Endothelial cell of umbilical vein (primary cell): ENCODE measurements at regions not wholly inside any gene's neighbourhood (a gene's known extent, or its start where the extent isn't known, plus 50 kb on each side); places are given as distances from the start of the nearest gene placed in this dataset.

Source experiments
- BruUV-seq: library from RNA; stranded (reverse); fragments of 400-500 nt; replicated peaks from 2 replicates; lab custom pipeline; 2021; lab: Mats Ljungman, UMichigan
- CTCF ChIA-PET: fragments of 300-600, 350-600 bp; sonication (Branson Sonifier 250); formaldehyde crosslinking; loops from one replicate; lab custom pipeline; 2021; ENCODE audit warnings: antibody characterized with exemption, inconsistent platforms; lab: Charles Lee
- POLR2A ChIA-PET: fragments of 300-600, 350-600 bp; sonication (Branson Sonifier 250); formaldehyde crosslinking; loops from one replicate; lab custom pipeline; 2021; ENCODE audit warnings: antibody characterized with exemption, inconsistent platforms; lab: Charles Lee
- DNase-seq: peaks from one replicate; pipeline ENCODE4 v3.0.0-alpha.2; 2011; ENCODE audit warnings: low read depth, low spot score
- FAIRE-seq: peaks from 2 replicates; lab custom pipeline; 2011; peaks lifted over from hg19 to GRCh38; lab: Jason Lieb, UNC
- H2AFZ ChIP-seq: 2 replicates; pipeline ENCODE4 v1.6.0; 2012; ENCODE audit warnings: low read depth, low read length, control low read depth, inconsistent platforms
- H3K27ac ChIP-seq: 2 replicates; pipeline ENCODE4 v1.5.1; 2011; ENCODE audit warnings: low read depth, mild to moderate bottlenecking, control low read depth, low read length, moderate library complexity; ENCODE audit not compliant: insufficient read depth
- H3K27me3 ChIP-seq, 2 experiments: 2 replicates each; pipeline versions ENCODE4 v1.6.0 to v1.6.1; 2011; ENCODE audit warnings: low read length in 2 of 2, mixed read lengths in 1 of 2; ENCODE audit not compliant: control insufficient read depth in 2 of 2, insufficient read depth in 2 of 2
- H3K36me3 ChIP-seq, 2 experiments: 2 replicates in 1 of 2; 3 replicates in 1 of 2; pipeline ENCODE4 v1.5.1; 2011; ENCODE audit warnings: low read length in 2 of 2, mild to moderate bottlenecking in 1 of 2, moderate library complexity in 1 of 2; ENCODE audit not compliant: control insufficient read depth in 2 of 2, insufficient read depth in 2 of 2; ENCODE audit errors: extremely low read depth in 1 of 2
- H3K4me1 ChIP-seq: 3 replicates; pipeline ENCODE4 v1.5.1; 2011; ENCODE audit warnings: mild to moderate bottlenecking, low read length; ENCODE audit not compliant: control insufficient read depth, insufficient read depth; ENCODE audit errors: extremely low read depth
- H3K4me2 ChIP-seq: 2 replicates; pipeline ENCODE4 v1.6.1; 2011; ENCODE audit warnings: low read length, control low read depth, mixed read lengths; ENCODE audit not compliant: insufficient read depth
- H3K4me3 ChIP-seq, 3 experiments: fragments of 200-600 bp in 1 of 3; sonication (generic), shearing (Covaris generic) in 1 of 3; replicated peaks in 1 of 3; 2 replicates each; pipeline ENCODE4 v1.5.1; 2011 to 2016; ENCODE audit warnings: control low read depth in 3 of 3, low read length in 3 of 3, mild to moderate bottlenecking in 2 of 3, inconsistent platforms in 1 of 3, low read depth in 1 of 3, moderate library complexity in 1 of 3; ENCODE audit not compliant: insufficient read depth in 1 of 3
- H3K79me2 ChIP-seq: 2 replicates; pipeline ENCODE4 v1.6.0; 2012; ENCODE audit warnings: low read length, inconsistent platforms; ENCODE audit not compliant: control insufficient read depth, insufficient read depth
- H3K9ac ChIP-seq: replicated peaks from 2 replicates; pipeline ENCODE3; 2011; ENCODE audit warnings: low read length, control low read depth; ENCODE audit not compliant: insufficient read depth; ENCODE audit errors: extremely low read depth
- H3K9me1 ChIP-seq: replicated peaks from 3 replicates; pipeline ENCODE4 v1.6.0; 2011; ENCODE audit warnings: mild to moderate bottlenecking, low read length; ENCODE audit not compliant: control insufficient read depth, insufficient read depth; ENCODE audit errors: extremely low read depth
- H3K9me3 ChIP-seq: replicated peaks from 2 replicates; pipeline ENCODE4 v1.5.1; 2012; ENCODE audit warnings: low read length, inconsistent platforms; ENCODE audit not compliant: control insufficient read depth, insufficient read depth
- H4K20me1 ChIP-seq: replicated peaks from 2 replicates; pipeline ENCODE3; 2011; ENCODE audit warnings: mild to moderate bottlenecking, low read length; ENCODE audit not compliant: control insufficient read depth, insufficient read depth; ENCODE audit errors: extremely low read depth
- CTCF ChIP-seq, 2 donors: IDR thresholded peaks; 1 replicate in 1 of 2; 2 replicates in 1 of 2; pipeline ENCODE4 v1.5.1; 2011; ENCODE audit warnings: low read length in 2 of 2, mild to moderate bottlenecking in 2 of 2, moderate library complexity in 2 of 2, control low read depth in 1 of 2, inconsistent platforms in 1 of 2, low read depth in 1 of 2; ENCODE audit not compliant: insufficient read depth in 1 of 2; ENCODE audit errors: extremely low read depth in 1 of 2
- EZH2 ChIP-seq: IDR thresholded peaks from 2 replicates; pipeline ENCODE4 v1.6.1; 2012; ENCODE audit warnings: borderline replicate concordance, low read depth, mild to moderate bottlenecking, moderate library complexity, low read length, inconsistent platforms; ENCODE audit not compliant: severe bottlenecking
- FOS ChIP-seq: IDR thresholded peaks from 2 replicates; pipeline ENCODE4 v1.6.1; 2011; ENCODE audit warnings: mild to moderate bottlenecking, low read length, moderate library complexity, borderline replicate concordance; ENCODE audit not compliant: insufficient read depth
- GATA2 ChIP-seq: IDR thresholded peaks from 2 replicates; pipeline ENCODE4 v1.7.0; 2011; ENCODE audit warnings: low read depth, mild to moderate bottlenecking, moderate library complexity, mixed read lengths, low read length; ENCODE audit not compliant: insufficient read length, insufficient read depth
- JUN ChIP-seq: IDR thresholded peaks from 2 replicates; pipeline ENCODE4 v1.6.1; 2011; ENCODE audit warnings: borderline replicate concordance, low read depth; ENCODE audit not compliant: insufficient read length, insufficient read depth
- MYC ChIP-seq: IDR thresholded peaks from one replicate; pipeline ENCODE4 v1.6.1; 2011; ENCODE audit warnings: mild to moderate bottlenecking, low read depth, low read length
- POLR2A ChIP-seq: IDR thresholded peaks from 2 replicates; pipeline ENCODE4 v1.6.1; 2012; ENCODE audit warnings: low read depth, mild to moderate bottlenecking, control low read depth, low read length
- POLR2AphosphoS5 ChIP-seq: IDR thresholded peaks from 2 replicates; pipeline ENCODE4 v1.6.1; 2012; ENCODE audit warnings: low read depth, mild to moderate bottlenecking, control low read depth, low read length, moderate library complexity; ENCODE audit not compliant: insufficient read depth
- dilution Hi-C: fragments of 300-500 bp; cut with MboI; formaldehyde crosslinking; loops from one replicate; pipeline ENCODE4 v1.15.0; 2019; ENCODE audit warnings: low sequenced_read_pairs; ENCODE audit not compliant: extremely low pct_ligation_motif_present
- intact Hi-C: fragments of 100-400 bp; cut with micrococcal nuclease; formaldehyde crosslinking; loops from one replicate; pipeline ENCODE4 v1.10.0; 2022
- TF ChIP-seq, protein P1 (sequence below): IDR thresholded peaks from 2 replicates; pipeline ENCODE4 v1.6.1; 2011; ENCODE audit not compliant: insufficient read depth, insufficient read length

GRCh38 chr3:144865948-144866347, 894.3 kb downstream of the DIPK2A start:
- Histone ChIP-seq H3K9ac (no peak overlapping the region), H3K79me2 (no peaks in the 10 kb centered on the region), H3K9me3 (no peaks in the 10 kb centered on the region), H3K27ac (no peak overlapping the region), H2AFZ (no peak overlapping the region), H3K9me1 (no peaks in the 10 kb centered on the region), H4K20me1 (no peaks in the 10 kb centered on the region), H3K36me3 (no peaks in the 10 kb centered on the region), H3K4me2 (no peak overlapping the region), H3K4me3 (no peak overlapping the region), H3K4me1 (no peaks in the 10 kb centered on the region), H3K27me3 (no peaks in the 10 kb centered on the region)
- dilution Hi-C loops, result no loop called here
- intact Hi-C loops, result no loop called here
- BruUV-seq, result no TSS peak
- FAIRE-seq, result no peak
- POLR2A ChIA-PET, result no interaction called here
- CTCF ChIA-PET, result interaction anchor here (0.9 kb wide), 1 partner anchor 11 kb away, joined by 3 read pairs; no protein-coding TSS in a partner anchor
- DNase-seq, result peak; percentile 12
- TF ChIP-seq MYC (no peak), GATA2 (no peak), JUN (no peak), CTCF (IDR thresholded peaks at IDR 0.05; ENCODE audit: extremely low read depth in 1 of 2, insufficient read depth in 1 of 2, low read depth in 1 of 2, low read length in 2 of 2) (no peak)
- TF ChIP-seq, protein P1, sequence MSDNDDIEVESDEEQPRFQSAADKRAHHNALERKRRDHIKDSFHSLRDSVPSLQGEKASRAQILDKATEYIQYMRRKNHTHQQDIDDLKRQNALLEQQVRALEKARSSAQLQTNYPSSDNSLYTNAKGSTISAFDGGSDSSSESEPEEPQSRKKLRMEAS, result no peak

- no peak overlapping the region for H2AFZ ChIP-seq
- POLR2A ChIA-PET, result no interaction called here
- dilution Hi-C loops (no loop called here), intact Hi-C loops (no loop called here)
- no peaks in the 10 kb centered on the region for H4K20me1 ChIP-seq
- CTCF ChIA-PET, result no interaction called here
- TF ChIP-seq EZH2, result no peak
- no peak for TF ChIP-seq FOS
- TF ChIP-seq JUN, result no peak
- TF ChIP-seq, protein P1, result no peak
- TF ChIP-seq POLR2A, result no peak
- TF ChIP-seq POLR2AphosphoS5, result no peak
- TF ChIP-seq GATA2, result no peak
- no peak for TF ChIP-seq CTCF (IDR thresholded peaks at IDR 0.05; ENCODE audit: extremely low read depth in 1 of 2, insufficient read depth in 1 of 2, low read depth in 1 of 2, low read length in 2 of 2)
- no peak for TF ChIP-seq MYC
- DNase-seq (peak; percentile 41), FAIRE-seq (no peak)
- no peaks in the 10 kb centered on the region for H3K27me3 ChIP-seq
- no peaks in the 10 kb centered on the region for H3K9me1 ChIP-seq
- no peaks in the 10 kb centered on the region for H3K79me2 ChIP-seq
- no peak overlapping the region for H3K27ac ChIP-seq
- no peaks in the 10 kb centered on the region for H3K36me3 ChIP-seq
- no peak overlapping the region for H3K9ac ChIP-seq
- BruUV-seq, result no TSS peak
- H3K9me3 ChIP-seq, result no peaks in the 10 kb centered on the region
- no peak overlapping the region for H3K4me3 ChIP-seq
- H3K4me1 ChIP-seq, result no peaks in the 10 kb centered on the region
- no peak overlapping the region for H3K4me2 ChIP-seq
Measured at GRCh38 chr3:144866476-144866875, 894.9 kb downstream of the DIPK2A start.
